Astrocyte (in vitro differentiated cells and primary cell): ENCODE measurements at regions not wholly inside any gene's neighbourhood (a gene's known extent, or its start where the extent isn't known, plus 50 kb on each side); places are given as distances from the start of the nearest gene placed in this dataset.

Experiments
- CTCF ChIP-seq: IDR thresholded peaks from 2 replicates; pipeline ENCODE4 v1.5.1; 2011; ENCODE audit warnings: low read depth, mild to moderate bottlenecking, inconsistent platforms, low read length, moderate library complexity; ENCODE audit not compliant: insufficient read depth
- EZH2 ChIP-seq: IDR thresholded peaks from 2 replicates; pipeline ENCODE4 v1.6.1; 2012; ENCODE audit warnings: mild to moderate bottlenecking, low read length, inconsistent platforms; ENCODE audit not compliant: insufficient read depth

- TF ChIP-seq EZH2 (no peak), CTCF (no peak)
Observed at GRCh38 chr5:62199792-62200716, 106.0 kb upstream of the KIF2A start.
